ENCODE measurements at regions not wholly inside any gene's neighbourhood (a gene's known extent, or its start where the extent isn't known, plus 50 kb on each side); places are given as distances from the start of the nearest gene placed in this dataset.

- Histone ChIP-seq H3K36me3 (ENCODE audit: control insufficient read depth, insufficient read depth, low read length) (no peaks in the 10 kb centered on the region), H3K79me2 (ENCODE audit: control insufficient read depth, insufficient read depth, low read length) (no peaks in the 10 kb centered on the region), H2AFZ (ENCODE audit: low read depth, low read length) (no peak overlapping the region), H4K20me1 (replicated peaks; ENCODE audit: control insufficient read depth, insufficient read depth, low read length) (no peaks in the 10 kb centered on the region), H3K9me3 (replicated peaks; ENCODE audit: control insufficient read depth, insufficient read depth, low read depth, low read length) (no peaks in the 10 kb centered on the region), H3K4me2 (ENCODE audit: insufficient read depth, low read length) (no peak overlapping the region), H3K4me3 (no peak overlapping the region), H3K27ac (ENCODE audit: extremely low read depth, low read depth, low read length) (no peak overlapping the region), H3K4me1 (replicated peaks in 1 of 2; ENCODE audit: control insufficient read depth in 2 of 2, insufficient read depth in 2 of 2, low read length in 2 of 2) (no peaks in the 10 kb centered on the region), H3K27me3 (ENCODE audit: control insufficient read depth in 2 of 2, insufficient read depth in 2 of 2, low read length in 2 of 2) (no peaks in the 10 kb centered on the region), H3K9ac (ENCODE audit: insufficient read depth in 1 of 2, low read depth in 2 of 2, low read length in 2 of 2) (no peak overlapping the region), H3K9me1 (ENCODE audit: control insufficient read depth, insufficient read depth, low read length) (no peaks in the 10 kb centered on the region)
- DNase-seq (ENCODE audit: extremely low read depth in 1 of 4, low spot score in 3 of 4) = no peak
- ChIA-PET CTCF (ENCODE audit: low intra/inter-chr PET ratio) (no interaction called here), POLR2A (no interaction called here)
- ATAC-seq = no peak
- intact Hi-C loops (cut with micrococcal nuclease) = no loop called here
- in situ Hi-C loops (cut with MboI) = no loop called here
- BruUV-seq (replicated peaks) = no TSS peak
- no peak for FAIRE-seq
- WGBS (ENCODE audit: insufficient coverage, low coverage, missing lambda C conversion rate) = 3% methylated on average over 7 of the region's 7 CpGs
- TF ChIP-seq THAP12 (CRISPR knock-in tag; IDR thresholded peaks at IDR 0.05) = no peak
- TF ChIP-seq SP2 (IDR thresholded peaks at IDR 0.05; ENCODE audit: extremely low read depth, low read depth, low read length, poor library complexity, severe bottlenecking) = no peak
- TF ChIP-seq RBM25 (IDR thresholded peaks at IDR 0.05; ENCODE audit: low read depth, low read length, severe bottlenecking) = no peak
- TF ChIP-seq ZNF431 (CRISPR knock-in tag; IDR thresholded peaks at IDR 0.05) = no peak
- TF ChIP-seq, protein P1, sequence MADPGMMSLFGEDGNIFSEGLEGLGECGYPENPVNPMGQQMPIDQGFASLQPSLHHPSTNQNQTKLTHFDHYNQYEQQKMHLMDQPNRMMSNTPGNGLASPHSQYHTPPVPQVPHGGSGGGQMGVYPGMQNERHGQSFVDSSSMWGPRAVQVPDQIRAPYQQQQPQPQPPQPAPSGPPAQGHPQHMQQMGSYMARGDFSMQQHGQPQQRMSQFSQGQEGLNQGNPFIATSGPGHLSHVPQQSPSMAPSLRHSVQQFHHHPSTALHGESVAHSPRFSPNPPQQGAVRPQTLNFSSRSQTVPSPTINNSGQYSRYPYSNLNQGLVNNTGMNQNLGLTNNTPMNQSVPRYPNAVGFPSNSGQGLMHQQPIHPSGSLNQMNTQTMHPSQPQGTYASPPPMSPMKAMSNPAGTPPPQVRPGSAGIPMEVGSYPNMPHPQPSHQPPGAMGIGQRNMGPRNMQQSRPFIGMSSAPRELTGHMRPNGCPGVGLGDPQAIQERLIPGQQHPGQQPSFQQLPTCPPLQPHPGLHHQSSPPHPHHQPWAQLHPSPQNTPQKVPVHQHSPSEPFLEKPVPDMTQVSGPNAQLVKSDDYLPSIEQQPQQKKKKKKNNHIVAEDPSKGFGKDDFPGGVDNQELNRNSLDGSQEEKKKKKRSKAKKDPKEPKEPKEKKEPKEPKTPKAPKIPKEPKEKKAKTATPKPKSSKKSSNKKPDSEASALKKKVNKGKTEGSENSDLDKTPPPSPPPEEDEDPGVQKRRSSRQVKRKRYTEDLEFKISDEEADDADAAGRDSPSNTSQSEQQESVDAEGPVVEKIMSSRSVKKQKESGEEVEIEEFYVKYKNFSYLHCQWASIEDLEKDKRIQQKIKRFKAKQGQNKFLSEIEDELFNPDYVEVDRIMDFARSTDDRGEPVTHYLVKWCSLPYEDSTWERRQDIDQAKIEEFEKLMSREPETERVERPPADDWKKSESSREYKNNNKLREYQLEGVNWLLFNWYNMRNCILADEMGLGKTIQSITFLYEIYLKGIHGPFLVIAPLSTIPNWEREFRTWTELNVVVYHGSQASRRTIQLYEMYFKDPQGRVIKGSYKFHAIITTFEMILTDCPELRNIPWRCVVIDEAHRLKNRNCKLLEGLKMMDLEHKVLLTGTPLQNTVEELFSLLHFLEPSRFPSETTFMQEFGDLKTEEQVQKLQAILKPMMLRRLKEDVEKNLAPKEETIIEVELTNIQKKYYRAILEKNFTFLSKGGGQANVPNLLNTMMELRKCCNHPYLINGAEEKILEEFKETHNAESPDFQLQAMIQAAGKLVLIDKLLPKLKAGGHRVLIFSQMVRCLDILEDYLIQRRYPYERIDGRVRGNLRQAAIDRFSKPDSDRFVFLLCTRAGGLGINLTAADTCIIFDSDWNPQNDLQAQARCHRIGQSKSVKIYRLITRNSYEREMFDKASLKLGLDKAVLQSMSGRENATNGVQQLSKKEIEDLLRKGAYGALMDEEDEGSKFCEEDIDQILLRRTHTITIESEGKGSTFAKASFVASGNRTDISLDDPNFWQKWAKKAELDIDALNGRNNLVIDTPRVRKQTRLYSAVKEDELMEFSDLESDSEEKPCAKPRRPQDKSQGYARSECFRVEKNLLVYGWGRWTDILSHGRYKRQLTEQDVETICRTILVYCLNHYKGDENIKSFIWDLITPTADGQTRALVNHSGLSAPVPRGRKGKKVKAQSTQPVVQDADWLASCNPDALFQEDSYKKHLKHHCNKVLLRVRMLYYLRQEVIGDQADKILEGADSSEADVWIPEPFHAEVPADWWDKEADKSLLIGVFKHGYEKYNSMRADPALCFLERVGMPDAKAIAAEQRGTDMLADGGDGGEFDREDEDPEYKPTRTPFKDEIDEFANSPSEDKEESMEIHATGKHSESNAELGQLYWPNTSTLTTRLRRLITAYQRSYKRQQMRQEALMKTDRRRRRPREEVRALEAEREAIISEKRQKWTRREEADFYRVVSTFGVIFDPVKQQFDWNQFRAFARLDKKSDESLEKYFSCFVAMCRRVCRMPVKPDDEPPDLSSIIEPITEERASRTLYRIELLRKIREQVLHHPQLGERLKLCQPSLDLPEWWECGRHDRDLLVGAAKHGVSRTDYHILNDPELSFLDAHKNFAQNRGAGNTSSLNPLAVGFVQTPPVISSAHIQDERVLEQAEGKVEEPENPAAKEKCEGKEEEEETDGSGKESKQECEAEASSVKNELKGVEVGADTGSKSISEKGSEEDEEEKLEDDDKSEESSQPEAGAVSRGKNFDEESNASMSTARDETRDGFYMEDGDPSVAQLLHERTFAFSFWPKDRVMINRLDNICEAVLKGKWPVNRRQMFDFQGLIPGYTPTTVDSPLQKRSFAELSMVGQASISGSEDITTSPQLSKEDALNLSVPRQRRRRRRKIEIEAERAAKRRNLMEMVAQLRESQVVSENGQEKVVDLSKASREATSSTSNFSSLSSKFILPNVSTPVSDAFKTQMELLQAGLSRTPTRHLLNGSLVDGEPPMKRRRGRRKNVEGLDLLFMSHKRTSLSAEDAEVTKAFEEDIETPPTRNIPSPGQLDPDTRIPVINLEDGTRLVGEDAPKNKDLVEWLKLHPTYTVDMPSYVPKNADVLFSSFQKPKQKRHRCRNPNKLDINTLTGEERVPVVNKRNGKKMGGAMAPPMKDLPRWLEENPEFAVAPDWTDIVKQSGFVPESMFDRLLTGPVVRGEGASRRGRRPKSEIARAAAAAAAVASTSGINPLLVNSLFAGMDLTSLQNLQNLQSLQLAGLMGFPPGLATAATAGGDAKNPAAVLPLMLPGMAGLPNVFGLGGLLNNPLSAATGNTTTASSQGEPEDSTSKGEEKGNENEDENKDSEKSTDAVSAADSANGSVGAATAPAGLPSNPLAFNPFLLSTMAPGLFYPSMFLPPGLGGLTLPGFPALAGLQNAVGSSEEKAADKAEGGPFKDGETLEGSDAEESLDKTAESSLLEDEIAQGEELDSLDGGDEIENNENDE (IDR thresholded peaks at IDR 0.05; ENCODE audit: low read depth, low read length) = no peak
- TF ChIP-seq ZBTB2 (IDR thresholded peaks at IDR 0.05) = no peak
Observed at GRCh38 chr17:11176549-11176948, 64.5 kb upstream of the SHISA6 start.
